GM18870 (cell line): ENCODE measurements at regions not wholly inside any gene's neighbourhood (a gene's known extent, or its start where the extent isn't known, plus 50 kb on each side); places are given as distances from the start of the nearest gene placed in this dataset.

Source experiments
- ATAC-seq: cut with Tn5 transposase; IDR thresholded peaks from one replicate; pipeline ENCODE4 v1.9.1; 2021; ENCODE audit warnings: moderate library complexity; ENCODE audit not compliant: unreplicated experiment

GRCh38 chr12:124388038-124388671 lies 93.3 kb downstream of the RFLNA start:
- no peak for ATAC-seq

GRCh38 chr12:124387528-124387911 lies 92.6 kb downstream of the RFLNA start:
- no peak for ATAC-seq

GRCh38 chr12:124386661-124387527 lies 92.0 kb downstream of the RFLNA start:
- no peak for ATAC-seq

- ATAC-seq = no peak
Measured at GRCh38 chr12:124386059-124386458, 91.2 kb downstream of the RFLNA start.

GRCh38 chr12:124385219-124385969 lies 90.5 kb downstream of the RFLNA start:
- no peak for ATAC-seq

GRCh38 chr12:124384299-124384894 lies 89.5 kb downstream of the RFLNA start:
- ATAC-seq = no peak

- ATAC-seq = no peak
Measured at GRCh38 chr12:124383028-124383427, 88.1 kb downstream of the RFLNA start.

- no peak for ATAC-seq
Measured at GRCh38 chr12:124381456-124382296, 86.8 kb downstream of the RFLNA start.

- no peak for ATAC-seq
Measured at GRCh38 chr12:124380796-124381455, 86.0 kb downstream of the RFLNA start.

GRCh38 chr12:124379938-124380754 lies 85.3 kb downstream of the RFLNA start:
- no peak for ATAC-seq

- ATAC-seq = no peak
Measured at GRCh38 chr12:124379379-124379937, 84.6 kb downstream of the RFLNA start.

- ATAC-seq = no peak
Measured at GRCh38 chr12:124378926-124379325, 84.0 kb downstream of the RFLNA start.

GRCh38 chr12:124377981-124378509 lies 83.2 kb downstream of the RFLNA start:
- no peak for ATAC-seq

- ATAC-seq = no peak
Measured at GRCh38 chr12:124376435-124376834, 81.5 kb downstream of the RFLNA start.

- no peak for ATAC-seq
Measured at GRCh38 chr12:124375789-124376175, 80.9 kb downstream of the RFLNA start.

- no peak for ATAC-seq
Measured at GRCh38 chr12:124375141-124375788, 80.4 kb downstream of the RFLNA start.

GRCh38 chr12:124374567-124374966 lies 79.7 kb downstream of the RFLNA start:
- ATAC-seq = no peak

GRCh38 chr12:124374147-124374546 lies 79.3 kb downstream of the RFLNA start:
- no peak for ATAC-seq
